DMS79 (cell line): ENCODE measurements at regions not wholly inside any gene's neighbourhood (a gene's known extent, or its start where the extent isn't known, plus 50 kb on each side); places are given as distances from the start of the nearest gene placed in this dataset.

Source experiments
- DNase-seq: peaks from one replicate; lab custom pipeline; 2025; lab: John Stamatoyannopoulos, UW

DNA sequence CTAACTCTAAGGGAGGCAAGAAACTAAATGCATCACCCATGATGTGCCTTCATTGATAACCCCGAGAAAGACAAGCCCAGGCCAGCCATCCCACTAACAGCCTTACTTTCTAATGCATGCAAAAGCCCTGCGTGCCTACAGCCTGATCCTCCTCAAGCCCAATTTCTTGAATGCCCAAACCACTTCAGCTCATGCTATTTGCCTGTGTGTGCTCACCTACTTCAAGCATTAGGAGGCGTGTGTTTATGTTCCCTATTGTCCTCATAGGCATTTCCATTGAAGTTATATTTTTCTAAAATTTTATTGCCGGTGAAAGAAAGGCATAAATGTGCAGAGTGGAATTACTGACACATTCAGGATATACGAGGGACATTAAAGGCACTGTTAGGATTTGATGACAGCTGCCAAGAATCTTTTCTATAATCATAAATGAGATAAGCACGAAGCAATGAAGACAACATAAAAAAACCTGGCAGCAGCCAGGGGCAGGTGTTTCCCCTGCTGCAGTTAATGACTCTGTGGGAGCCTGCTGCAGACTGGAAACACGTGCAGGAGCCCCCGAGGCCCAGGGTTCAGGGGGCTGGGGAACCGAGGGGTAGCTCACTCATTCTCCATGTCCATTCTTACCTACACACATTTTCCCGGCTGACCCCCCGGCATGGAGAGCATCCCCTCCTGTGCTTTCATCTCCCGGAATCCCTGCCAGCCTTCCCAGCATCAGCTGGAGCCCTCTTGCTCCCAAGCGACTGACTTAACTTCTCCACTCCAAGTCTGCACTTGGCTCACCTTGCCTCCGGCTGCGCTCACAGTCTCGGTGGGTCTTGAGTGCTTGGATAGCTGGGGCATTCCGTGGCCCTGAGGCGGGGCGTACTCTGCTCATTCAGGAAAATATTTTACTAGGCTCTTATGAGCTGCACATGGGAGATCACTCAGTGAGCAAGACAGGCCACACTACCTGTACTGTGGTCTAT is 292.3 kb upstream of the SIX2 start:
- peak; percentile 92 for DNase-seq

DNA sequence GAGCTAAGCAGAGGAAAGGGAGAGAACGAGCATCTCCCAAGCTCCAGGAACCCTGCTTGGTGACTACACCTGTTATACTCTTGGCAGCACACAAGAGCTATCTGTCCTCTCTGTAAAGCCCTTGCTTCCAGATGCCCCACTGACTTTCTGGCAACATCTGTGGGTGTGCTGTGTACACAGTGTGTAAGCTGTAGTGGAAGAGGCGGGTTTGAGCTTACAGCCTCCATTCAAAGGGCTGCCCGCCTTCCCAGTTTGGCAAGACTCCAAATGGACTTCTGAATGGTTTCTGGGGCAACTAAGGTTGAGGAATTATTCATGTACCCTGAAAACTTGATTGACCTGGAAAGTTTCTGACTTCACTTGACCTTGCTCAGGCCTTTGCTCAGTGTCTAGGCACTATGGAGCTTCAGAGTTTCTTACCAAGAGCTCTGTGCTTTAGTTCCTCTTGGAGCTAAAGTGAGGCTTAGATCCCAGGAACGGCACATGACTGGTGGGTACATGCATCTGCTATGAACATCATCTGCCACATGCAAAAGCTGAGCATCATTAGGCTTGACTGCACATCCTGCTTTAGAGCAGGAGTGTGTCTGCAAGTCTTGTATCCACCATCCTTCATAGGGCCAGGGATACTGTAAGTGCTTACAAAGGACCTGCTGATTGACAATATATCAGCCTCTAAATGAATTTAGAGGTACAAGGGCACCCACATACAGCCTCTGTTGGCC is 290.9 kb upstream of the SIX2 start:
- peak; percentile 92 for DNase-seq

DNA sequence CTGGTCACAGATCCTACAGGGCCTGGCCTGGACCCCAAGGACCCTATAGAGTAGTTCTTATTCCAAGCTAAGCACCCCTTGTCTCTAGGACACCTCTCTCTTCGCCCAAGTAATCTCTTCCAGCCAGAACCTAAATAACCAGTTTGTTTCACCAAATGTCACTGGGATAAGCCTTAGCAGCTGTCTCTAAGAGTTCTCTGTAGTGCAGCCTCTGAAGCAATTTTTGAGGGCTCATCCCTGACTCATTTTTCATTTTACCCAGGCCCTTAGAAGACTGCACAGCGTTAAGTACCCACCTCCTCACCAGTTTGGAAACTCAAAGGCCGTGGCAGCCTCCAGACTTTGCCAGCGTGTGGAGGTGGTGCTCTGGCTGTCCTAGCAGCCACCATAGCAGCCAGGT is 290.1 kb upstream of the SIX2 start:
- no peak for DNase-seq

DNA sequence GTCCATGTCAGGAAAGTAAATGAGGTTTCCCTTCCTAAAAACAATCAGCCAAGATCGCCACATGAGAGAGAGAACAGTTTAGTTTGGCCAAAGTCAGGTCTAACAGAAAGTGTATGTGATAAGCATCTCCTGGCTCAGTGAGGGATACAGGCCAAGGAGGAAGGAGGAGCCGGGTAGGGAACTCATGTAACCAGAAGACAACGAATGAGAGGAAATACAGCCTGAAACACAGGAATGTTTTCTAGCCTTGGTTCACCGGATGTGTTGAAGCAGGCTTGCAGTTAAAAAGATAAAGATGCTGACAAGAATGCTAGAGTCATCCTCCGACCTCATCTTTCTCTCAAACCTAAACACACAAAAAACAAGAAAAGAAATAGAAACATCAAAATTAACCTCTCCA is 283.9 kb upstream of the SIX2 start:
- DNase-seq, result no peak

DNA sequence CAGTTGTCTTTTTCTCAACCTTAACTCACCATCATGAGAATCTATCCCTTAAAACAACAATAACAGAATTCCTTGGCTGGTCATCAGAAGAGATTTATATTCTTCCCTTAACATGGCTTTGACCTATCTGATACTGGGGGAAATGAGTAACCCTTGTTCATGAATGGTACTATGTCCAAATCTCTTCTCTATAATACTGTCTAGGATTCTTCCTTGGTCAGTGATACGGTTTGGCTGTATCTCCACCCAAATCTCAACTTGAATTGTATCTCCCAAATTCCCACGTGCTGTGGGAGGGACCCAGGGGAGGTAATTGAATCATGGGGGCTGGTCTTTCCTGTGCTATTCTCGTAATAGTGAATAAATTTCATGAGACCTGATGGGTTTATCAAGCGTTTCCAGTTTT is 282.0 kb upstream of the SIX2 start:
- no peak for DNase-seq

DNA sequence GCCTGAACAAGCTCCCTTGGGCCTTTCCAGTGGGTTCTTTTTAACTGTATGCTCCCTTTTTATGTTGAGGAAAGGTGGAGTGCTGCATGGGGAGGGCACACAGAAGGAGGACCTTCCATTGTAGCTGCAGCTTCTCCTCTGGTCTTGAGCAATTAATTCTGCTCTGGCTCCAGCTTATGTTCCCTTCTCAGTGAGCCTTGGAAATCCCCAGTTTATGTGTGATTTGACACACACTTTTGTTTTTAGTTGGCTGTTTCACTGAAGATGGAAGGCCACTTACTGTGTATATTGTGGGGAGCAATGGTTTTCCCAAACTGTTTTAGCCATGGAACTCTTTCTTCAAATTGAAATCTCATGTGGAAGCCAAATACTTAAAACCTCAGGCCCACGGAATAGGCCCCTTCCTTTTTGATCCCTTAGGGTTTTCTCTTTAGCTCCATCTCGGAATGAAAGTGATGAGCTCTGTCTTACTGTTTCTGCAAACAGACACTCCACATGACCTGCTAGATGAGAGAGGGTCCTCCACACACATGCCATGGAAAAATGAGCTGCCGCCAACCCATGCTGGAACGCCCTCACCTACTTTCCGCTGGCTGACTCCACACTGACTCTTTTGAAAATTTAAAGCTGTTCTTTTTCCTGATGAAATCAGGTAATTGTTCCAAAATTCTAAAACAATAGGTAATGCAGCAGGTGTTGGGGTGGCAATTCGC is 280.9 kb upstream of the SIX2 start:
- DNase-seq, result no peak

DNA sequence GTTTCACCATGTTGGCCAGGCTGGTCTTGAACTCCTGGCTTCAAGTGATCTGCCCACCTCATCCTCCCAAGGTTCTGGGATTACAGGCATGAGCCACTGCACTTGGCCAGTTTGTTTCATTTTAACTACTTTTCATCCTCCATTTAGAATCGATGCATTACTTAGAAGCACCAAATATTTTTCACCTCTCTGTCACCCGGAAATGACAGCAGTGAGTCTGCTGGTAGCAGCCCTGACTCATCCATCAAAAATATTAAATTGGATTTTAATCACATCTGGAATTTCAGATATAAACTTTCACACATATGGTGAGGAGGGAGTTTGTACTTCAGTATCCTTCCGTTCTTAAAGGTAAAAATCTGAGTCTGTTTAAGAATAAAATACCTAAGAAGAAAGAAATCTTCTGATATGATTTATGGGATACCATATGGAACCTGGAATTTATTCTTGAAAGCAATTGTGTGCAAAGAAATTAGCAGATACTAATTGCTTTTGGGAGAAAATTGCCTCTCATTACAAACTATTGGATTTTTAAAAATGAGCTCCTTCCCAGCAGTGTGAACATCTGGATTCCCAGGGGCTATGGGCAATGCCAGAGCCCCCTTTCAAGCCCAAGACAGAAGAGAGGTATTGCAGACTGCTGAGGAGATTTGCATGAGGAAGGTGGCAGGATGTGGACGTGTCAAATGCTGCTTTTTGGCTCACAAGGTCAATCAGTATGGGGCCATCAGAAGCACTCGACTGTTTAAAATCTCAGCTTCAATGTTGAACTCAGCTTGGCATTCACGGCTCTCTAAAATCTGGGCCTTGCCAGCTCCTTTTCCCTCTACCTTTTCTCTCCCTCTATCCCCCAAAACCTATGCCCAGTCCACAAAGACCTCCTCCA is 279.5 kb upstream of the SIX2 start:
- DNase-seq, result no peak

DNA sequence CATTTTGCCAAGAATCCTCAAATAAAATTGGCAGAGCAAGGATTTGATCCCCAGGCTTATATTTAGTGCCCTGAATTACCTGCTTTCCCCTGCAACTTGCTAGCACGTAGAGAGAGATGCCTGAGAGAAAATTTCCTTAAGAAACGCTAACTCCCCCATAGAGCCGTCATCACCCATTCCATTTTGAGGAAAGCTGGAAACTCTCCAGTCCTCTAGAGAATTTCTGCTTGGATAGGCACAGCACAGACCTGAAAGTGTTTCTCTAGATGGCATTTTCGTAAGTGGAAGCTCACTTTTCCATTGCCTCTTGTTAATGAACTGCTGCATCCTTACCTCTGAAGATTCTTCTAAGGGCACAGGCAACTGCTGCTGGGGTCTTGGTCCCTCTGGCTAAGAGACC is 277.8 kb upstream of the SIX2 start:
- peak; percentile 78 for DNase-seq

DNA sequence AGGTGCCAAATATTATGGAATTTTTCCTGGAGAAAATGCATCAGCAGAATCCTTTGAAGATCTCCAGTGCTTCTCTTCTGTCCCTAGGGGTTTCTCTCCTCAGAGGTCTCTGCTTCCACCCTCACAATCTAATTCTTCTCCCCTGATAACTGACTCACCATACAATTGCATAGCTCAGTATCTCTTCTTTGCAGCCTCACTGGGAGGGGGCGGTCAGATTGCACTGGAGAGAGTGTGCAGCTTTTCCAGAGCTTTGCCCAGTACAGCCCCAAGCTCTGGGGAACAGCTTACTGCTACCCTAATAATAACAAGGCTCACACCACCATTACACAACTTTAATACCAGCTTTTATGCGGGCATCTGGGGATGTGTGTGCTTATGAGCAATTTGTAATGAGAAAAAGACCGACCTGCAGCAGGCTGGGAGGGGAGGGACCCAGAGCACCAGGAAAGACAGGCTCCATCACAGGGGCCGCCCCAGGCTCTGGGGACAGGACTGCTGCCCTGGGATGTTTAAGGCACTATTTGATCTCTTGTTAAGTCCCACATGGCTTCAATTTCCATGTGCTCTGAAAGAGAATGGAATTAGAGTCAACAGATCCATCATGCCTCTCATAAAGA is 276.6 kb upstream of the SIX2 start:
- no peak for DNase-seq

DNA sequence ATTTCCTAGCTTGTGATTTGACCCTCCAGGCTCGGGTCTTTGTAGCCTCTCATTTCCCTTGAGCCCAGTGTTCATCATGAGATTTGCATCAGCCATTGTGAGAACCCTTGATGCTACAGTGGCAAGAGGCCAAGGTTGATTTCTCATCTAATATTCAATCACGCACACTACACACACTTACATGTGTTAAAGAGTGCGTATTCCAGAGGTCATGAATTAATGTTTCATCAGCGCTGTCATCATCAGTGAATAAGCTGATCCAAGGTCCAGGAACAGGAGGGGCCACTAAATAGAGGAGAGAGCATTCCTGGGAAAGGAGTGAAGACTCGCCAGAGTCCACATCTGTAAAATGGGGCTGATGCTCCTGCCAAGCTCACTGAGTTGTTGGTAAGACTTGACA is 276.1 kb upstream of the SIX2 start:
- DNase-seq, result no peak

DNA sequence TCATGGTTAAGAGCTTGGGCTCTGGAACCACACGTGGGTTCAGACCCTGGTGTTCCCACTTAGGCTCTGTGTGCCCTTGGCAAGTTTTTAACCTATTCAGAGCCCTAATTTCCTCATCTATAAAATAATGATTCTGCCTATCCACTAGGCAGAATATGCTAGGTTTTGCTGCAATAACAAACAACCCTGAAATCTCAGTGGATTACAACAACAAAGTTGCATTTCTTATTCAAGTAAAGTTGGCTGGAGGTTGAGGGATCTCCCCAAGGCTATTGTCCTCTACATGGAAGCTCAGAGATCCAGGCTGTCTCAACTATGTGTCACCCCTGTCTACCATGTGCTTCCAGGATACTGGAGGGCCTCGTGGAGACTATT is 275.4 kb upstream of the SIX2 start:
- no peak for DNase-seq

DNA sequence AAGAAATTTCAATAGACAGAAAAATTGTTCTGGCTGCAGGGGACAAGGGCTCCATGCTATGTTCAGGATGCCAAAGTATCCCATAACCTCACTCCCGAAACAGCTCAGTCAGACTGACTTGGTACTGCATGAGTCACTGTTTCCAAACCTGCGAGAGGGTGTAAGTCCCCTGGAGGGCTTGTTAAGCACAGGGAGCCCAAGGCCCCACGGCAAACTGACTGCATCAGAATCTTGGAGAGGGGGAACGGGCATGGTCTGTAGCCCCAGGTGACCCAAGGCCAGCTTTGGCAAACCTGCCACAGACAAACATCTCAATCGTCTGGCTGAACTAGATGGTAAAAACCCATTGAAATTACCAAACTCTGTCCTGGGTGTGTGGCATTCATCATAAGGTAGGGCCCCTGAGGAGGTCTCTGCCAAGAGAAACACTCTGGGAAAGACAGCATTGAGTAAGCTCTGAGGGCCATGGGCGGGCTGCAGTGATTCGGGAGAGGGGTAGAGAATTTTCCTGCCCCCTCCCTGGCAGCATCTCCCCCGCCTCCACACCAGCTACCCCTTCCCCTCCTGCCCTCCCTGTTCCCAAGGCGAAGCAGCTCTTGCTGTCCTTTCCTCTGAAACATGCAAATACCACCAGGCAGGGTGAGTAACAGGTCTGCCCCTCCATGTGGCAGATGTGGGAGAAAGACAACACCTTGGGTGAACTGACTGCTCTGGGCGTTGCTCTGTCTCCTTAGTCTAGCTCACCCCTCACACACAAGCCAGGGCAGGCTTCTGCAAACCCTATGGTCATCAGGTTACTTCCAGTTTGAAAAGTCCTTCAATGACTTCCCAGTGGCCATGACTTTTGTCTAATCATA is 274.7 kb upstream of the SIX2 start:
- no peak for DNase-seq

DNA sequence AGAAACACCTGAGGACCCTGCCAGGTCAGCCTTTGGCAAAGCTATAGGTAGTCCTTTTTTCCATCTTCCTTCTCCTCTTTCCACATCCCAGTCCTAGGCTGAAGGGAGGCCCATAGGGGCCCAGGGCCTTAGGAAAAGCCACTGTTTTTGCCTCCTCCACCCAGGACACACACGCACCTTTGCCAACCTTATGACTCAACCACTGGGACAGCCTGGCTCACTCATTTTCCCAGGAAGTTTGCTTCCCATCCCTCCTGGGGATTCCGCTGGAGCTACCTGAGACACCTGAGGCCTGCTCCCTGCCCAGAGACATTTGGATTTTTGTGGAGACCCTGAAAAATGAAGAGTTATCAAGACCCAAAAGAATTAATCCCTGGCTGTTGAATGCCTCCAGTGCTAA is 273.4 kb upstream of the SIX2 start:
- DNase-seq, result no peak

DNA sequence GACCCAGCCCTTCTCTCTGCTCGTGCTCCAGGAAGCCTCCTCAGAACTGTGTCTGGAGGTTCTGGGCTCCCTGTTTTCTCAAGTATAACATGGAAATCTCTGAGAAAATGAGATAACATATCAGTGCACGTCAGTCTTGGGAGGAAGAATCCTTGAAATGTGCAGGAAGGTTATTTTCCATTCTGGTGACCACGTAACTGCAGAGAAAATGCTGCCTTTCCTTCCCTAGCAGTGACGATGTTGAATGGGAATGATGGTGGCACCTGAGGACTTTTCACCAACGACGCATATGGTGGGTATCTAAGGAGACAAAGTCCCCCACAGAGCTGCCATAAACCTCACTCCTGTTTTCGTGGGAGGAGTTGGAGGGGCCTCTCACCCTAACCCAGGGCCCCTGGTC is 272.1 kb upstream of the SIX2 start:
- no peak for DNase-seq

DNA sequence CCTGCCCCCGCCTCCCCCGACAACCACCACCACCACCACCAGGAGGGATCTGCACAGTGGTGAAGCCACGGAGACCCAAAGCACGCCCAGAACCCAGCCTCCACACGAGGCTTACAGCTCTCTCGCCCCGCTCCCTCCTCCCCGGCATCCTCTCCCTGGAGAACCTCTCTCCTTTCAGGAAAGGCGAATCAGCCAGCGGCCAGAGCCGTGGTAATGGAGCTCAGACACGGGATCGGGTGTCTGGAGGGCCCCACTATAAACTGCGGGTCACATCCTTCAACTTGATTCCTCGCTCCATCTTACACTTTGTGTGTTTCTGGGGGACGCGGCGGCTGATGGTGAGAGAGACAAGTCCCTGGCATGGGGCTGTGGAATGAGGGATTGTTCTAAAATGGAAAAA is 271.5 kb upstream of the SIX2 start:
- DNase-seq, result no peak

DNA sequence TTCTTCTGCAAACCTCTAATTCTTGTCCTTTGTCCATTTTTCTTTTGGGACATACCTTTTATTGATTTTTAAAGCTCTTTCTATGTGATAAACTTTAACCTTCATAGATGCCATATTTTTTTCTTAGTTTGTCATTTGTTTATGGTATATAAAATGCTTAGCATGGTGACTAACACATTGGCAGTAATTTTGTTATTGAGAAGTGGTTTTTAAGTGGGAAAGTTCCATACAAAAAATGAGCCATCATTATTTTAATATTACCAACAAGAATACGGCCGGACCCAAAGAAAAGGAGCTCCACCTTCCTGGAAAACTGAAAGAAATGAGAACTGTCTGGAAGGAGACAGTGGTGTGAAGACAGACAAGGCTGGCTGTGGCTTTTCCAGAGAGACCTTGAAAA is 270.1 kb upstream of the SIX2 start:
- no peak for DNase-seq

DNA sequence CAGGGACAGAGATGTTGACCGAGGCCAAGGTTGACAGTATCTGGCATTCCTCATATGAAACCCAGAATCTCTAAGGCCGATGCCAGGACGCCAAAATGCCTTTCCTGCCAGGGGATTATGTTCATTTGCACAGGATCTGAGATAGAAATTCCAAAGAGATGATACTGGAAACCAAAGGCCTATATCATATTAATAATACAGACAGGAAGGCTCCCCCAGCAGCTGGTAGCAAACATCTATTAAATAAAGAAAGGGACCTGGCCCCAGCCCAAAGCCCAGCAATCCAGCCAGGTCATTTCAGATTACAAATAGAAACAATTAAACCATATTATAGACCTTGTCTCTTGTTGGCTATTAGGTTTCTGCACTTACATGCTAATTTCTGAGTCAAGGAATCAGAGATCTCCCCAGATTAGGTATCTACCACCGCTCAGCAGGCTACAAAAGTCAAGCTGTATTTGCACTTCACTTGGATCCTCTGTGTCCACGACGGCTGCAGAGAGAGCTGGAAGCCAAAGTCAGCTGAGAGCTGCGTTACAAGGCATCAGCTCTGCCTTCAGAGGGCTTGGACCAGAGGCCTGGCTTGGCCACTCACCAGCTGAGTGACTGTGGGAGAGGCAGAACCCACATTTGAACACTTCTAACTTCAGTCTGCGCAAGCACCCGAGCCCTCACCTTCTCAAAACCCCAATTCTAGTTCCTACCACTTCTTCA is 269.3 kb upstream of the SIX2 start:
- no peak for DNase-seq

DNA sequence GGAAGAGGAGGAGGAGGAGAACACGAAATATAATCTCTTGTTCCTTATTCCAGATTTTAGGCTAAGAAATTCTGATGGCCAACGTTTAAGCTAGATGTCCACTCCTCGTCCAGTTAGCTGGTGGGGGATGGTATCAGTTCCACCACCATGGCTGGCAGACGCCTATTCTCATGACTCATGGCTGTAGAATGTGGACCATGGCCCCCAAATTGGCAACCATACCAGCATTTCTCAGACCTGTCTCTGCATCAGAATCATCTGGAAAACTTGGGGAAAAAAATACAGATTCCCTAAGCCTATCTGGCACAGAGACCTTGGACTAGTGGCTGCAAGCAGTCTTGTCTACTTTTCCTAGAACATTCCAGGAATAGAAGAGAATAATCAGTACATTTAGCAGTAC is 267.7 kb upstream of the SIX2 start:
- no peak for DNase-seq

DNA sequence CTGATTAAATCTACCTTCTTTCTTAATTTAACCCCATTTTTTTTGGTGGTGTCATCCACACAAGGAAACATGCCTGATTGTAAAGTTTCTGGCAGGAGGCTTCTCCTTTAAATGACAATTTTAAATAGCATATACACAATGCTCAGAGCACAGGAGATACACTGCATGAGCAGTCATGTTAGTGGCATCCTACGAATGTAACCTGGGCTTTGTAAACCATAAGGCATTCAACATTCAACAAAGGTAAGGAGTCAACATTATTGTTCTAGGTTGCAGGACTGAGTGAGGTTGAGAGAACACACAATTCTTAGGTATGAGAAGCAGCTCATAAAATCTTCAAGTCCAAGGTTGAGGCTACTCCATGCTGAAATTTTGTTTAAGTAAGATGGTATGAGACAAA is 266.6 kb upstream of the SIX2 start:
- DNase-seq, result no peak
